ENCODE measurements at regions not wholly inside any gene's neighbourhood (a gene's known extent, or its start where the extent isn't known, plus 50 kb on each side); places are given as distances from the start of the nearest gene placed in this dataset.

GRCh38 chr4:187364851-187365250 is 630.7 kb upstream of the ZFP42 start:
- Histone ChIP-seq H3K36me3 (ENCODE audit: control insufficient read depth in 2 of 2, insufficient read depth in 2 of 2, low read length in 2 of 2) (no peaks in the 10 kb centered on the region), H3K27me3 (ENCODE audit: control insufficient read depth in 1 of 2, insufficient read depth in 2 of 2, low read length in 2 of 2) (no peaks in the 10 kb centered on the region), H3K9ac (ENCODE audit: low read length in 2 of 2) (no peak overlapping the region), H3K4me3 (ENCODE audit: low read length in 2 of 2) (no peak overlapping the region), H3K9me3 (ENCODE audit: control insufficient read depth in 2 of 2, low read length in 2 of 2) (no peaks in the 10 kb centered on the region), H3K4me1 (ENCODE audit: control insufficient read depth, insufficient read depth, low read length) (no peaks in the 10 kb centered on the region), H3K27ac (ENCODE audit: low read length) (no peak overlapping the region)

GRCh38 chr4:187366530-187366929 is 629.0 kb upstream of the ZFP42 start:
- no peaks in the 10 kb centered on the region for H3K27me3 ChIP-seq (ENCODE audit: control insufficient read depth in 1 of 2, insufficient read depth in 2 of 2, low read length in 2 of 2)
- H3K36me3 ChIP-seq (ENCODE audit: control insufficient read depth in 2 of 2, insufficient read depth in 2 of 2, low read length in 2 of 2): no peaks in the 10 kb centered on the region
- H3K9me3 ChIP-seq (ENCODE audit: control insufficient read depth in 2 of 2, low read length in 2 of 2): no peaks in the 10 kb centered on the region
- H3K27ac ChIP-seq (ENCODE audit: low read length): no peak overlapping the region
- no peak overlapping the region for H3K9ac ChIP-seq (ENCODE audit: low read length in 2 of 2)
- H3K4me3 ChIP-seq (ENCODE audit: low read length in 2 of 2): no peak overlapping the region
- no peaks in the 10 kb centered on the region for H3K4me1 ChIP-seq (ENCODE audit: control insufficient read depth, insufficient read depth, low read length)

GRCh38 chr4:187370918-187371317 is 624.7 kb upstream of the ZFP42 start:
- Histone ChIP-seq H3K27me3 (ENCODE audit: control insufficient read depth in 1 of 2, insufficient read depth in 2 of 2, low read length in 2 of 2) (no peaks in the 10 kb centered on the region), H3K9ac (ENCODE audit: low read length in 2 of 2) (no peak overlapping the region), H3K4me3 (ENCODE audit: low read length in 2 of 2) (no peak overlapping the region), H3K4me1 (ENCODE audit: control insufficient read depth, insufficient read depth, low read length) (no peaks in the 10 kb centered on the region), H3K36me3 (ENCODE audit: control insufficient read depth in 2 of 2, insufficient read depth in 2 of 2, low read length in 2 of 2) (no peaks in the 10 kb centered on the region), H3K27ac (ENCODE audit: low read length) (no peak overlapping the region), H3K9me3 (ENCODE audit: control insufficient read depth in 2 of 2, low read length in 2 of 2) (no peaks in the 10 kb centered on the region)

GRCh38 chr4:187378441-187378840 is 617.1 kb upstream of the ZFP42 start:
- no peaks in the 10 kb centered on the region for H3K4me1 ChIP-seq (ENCODE audit: control insufficient read depth, insufficient read depth, low read length)
- H3K4me3 ChIP-seq (ENCODE audit: low read length in 2 of 2): no peak overlapping the region
- no peak overlapping the region for H3K9ac ChIP-seq (ENCODE audit: low read length in 2 of 2)
- no peak overlapping the region for H3K27ac ChIP-seq (ENCODE audit: low read length)
- no peaks in the 10 kb centered on the region for H3K27me3 ChIP-seq (ENCODE audit: control insufficient read depth in 1 of 2, insufficient read depth in 2 of 2, low read length in 2 of 2)
- H3K9me3 ChIP-seq (ENCODE audit: control insufficient read depth in 2 of 2, low read length in 2 of 2): no peaks in the 10 kb centered on the region
- no peaks in the 10 kb centered on the region for H3K36me3 ChIP-seq (ENCODE audit: control insufficient read depth in 2 of 2, insufficient read depth in 2 of 2, low read length in 2 of 2)

GRCh38 chr4:187380181-187380581 is 615.4 kb upstream of the ZFP42 start:
- no peak overlapping the region for H3K4me3 ChIP-seq (ENCODE audit: low read length in 2 of 2)
- no peaks in the 10 kb centered on the region for H3K36me3 ChIP-seq (ENCODE audit: control insufficient read depth in 2 of 2, insufficient read depth in 2 of 2, low read length in 2 of 2)
- H3K9me3 ChIP-seq (ENCODE audit: control insufficient read depth in 2 of 2, low read length in 2 of 2): no peaks in the 10 kb centered on the region
- no peaks in the 10 kb centered on the region for H3K27me3 ChIP-seq (ENCODE audit: control insufficient read depth in 1 of 2, insufficient read depth in 2 of 2, low read length in 2 of 2)
- no peak overlapping the region for H3K9ac ChIP-seq (ENCODE audit: low read length in 2 of 2)
- H3K27ac ChIP-seq (ENCODE audit: low read length): no peak overlapping the region
- no peaks in the 10 kb centered on the region for H3K4me1 ChIP-seq (ENCODE audit: control insufficient read depth, insufficient read depth, low read length)

- Histone ChIP-seq H3K36me3 (ENCODE audit: control insufficient read depth in 2 of 2, insufficient read depth in 2 of 2, low read length in 2 of 2) (no peaks in the 10 kb centered on the region), H3K4me3 (ENCODE audit: low read length in 2 of 2) (no peak overlapping the region), H3K27ac (ENCODE audit: low read length) (no peak overlapping the region), H3K9me3 (ENCODE audit: control insufficient read depth in 2 of 2, low read length in 2 of 2) (no peaks in the 10 kb centered on the region), H3K27me3 (ENCODE audit: control insufficient read depth in 1 of 2, insufficient read depth in 2 of 2, low read length in 2 of 2) (no peaks in the 10 kb centered on the region), H3K9ac (ENCODE audit: low read length in 2 of 2) (no peak overlapping the region), H3K4me1 (ENCODE audit: control insufficient read depth, insufficient read depth, low read length) (no peaks in the 10 kb centered on the region)
Observed at GRCh38 chr4:187383181-187383580, 612.4 kb upstream of the ZFP42 start.

- H3K27me3 ChIP-seq (ENCODE audit: control insufficient read depth in 1 of 2, insufficient read depth in 2 of 2, low read length in 2 of 2): no peaks in the 10 kb centered on the region
- no peak overlapping the region for H3K27ac ChIP-seq (ENCODE audit: low read length)
- no peaks in the 10 kb centered on the region for H3K36me3 ChIP-seq (ENCODE audit: control insufficient read depth in 2 of 2, insufficient read depth in 2 of 2, low read length in 2 of 2)
- H3K9me3 ChIP-seq (ENCODE audit: control insufficient read depth in 2 of 2, low read length in 2 of 2): no peaks in the 10 kb centered on the region
- no peaks in the 10 kb centered on the region for H3K4me1 ChIP-seq (ENCODE audit: control insufficient read depth, insufficient read depth, low read length)
- no peak overlapping the region for H3K4me3 ChIP-seq (ENCODE audit: low read length in 2 of 2)
- no peak overlapping the region for H3K9ac ChIP-seq (ENCODE audit: low read length in 2 of 2)
Observed at GRCh38 chr4:187387739-187388138, 607.8 kb upstream of the ZFP42 start.

GRCh38 chr4:187389420-187389819 is 606.2 kb upstream of the ZFP42 start:
- Histone ChIP-seq H3K4me3 (ENCODE audit: low read length in 2 of 2) (no peak overlapping the region), H3K9ac (ENCODE audit: low read length in 2 of 2) (no peak overlapping the region), H3K27ac (ENCODE audit: low read length) (no peak overlapping the region), H3K4me1 (ENCODE audit: control insufficient read depth, insufficient read depth, low read length) (no peaks in the 10 kb centered on the region), H3K9me3 (ENCODE audit: control insufficient read depth in 2 of 2, low read length in 2 of 2) (no peaks in the 10 kb centered on the region), H3K36me3 (ENCODE audit: control insufficient read depth in 2 of 2, insufficient read depth in 2 of 2, low read length in 2 of 2) (no peaks in the 10 kb centered on the region), H3K27me3 (ENCODE audit: control insufficient read depth in 1 of 2, insufficient read depth in 2 of 2, low read length in 2 of 2) (no peaks in the 10 kb centered on the region)

- Histone ChIP-seq H3K9ac (ENCODE audit: low read length in 2 of 2) (no peak overlapping the region), H3K27ac (ENCODE audit: low read length) (no peak overlapping the region), H3K36me3 (ENCODE audit: control insufficient read depth in 2 of 2, insufficient read depth in 2 of 2, low read length in 2 of 2) (no peaks in the 10 kb centered on the region), H3K9me3 (ENCODE audit: control insufficient read depth in 2 of 2, low read length in 2 of 2) (no peaks in the 10 kb centered on the region), H3K27me3 (ENCODE audit: control insufficient read depth in 1 of 2, insufficient read depth in 2 of 2, low read length in 2 of 2) (no peaks in the 10 kb centered on the region), H3K4me3 (ENCODE audit: low read length in 2 of 2) (no peak overlapping the region), H3K4me1 (ENCODE audit: control insufficient read depth, insufficient read depth, low read length) (no peaks in the 10 kb centered on the region)
Observed at GRCh38 chr4:187390646-187391045, 604.9 kb upstream of the ZFP42 start.

GRCh38 chr4:187393531-187394344 is 601.8 kb upstream of the ZFP42 start:
- no peak overlapping the region for H3K9ac ChIP-seq (ENCODE audit: low read length in 2 of 2)
- H3K36me3 ChIP-seq (ENCODE audit: control insufficient read depth in 2 of 2, insufficient read depth in 2 of 2, low read length in 2 of 2): no peaks in the 10 kb centered on the region
- no peak overlapping the region for H3K27ac ChIP-seq (ENCODE audit: low read length)
- H3K27me3 ChIP-seq (ENCODE audit: control insufficient read depth in 1 of 2, insufficient read depth in 2 of 2, low read length in 2 of 2): no peaks in the 10 kb centered on the region
- H3K4me3 ChIP-seq (ENCODE audit: low read length in 2 of 2): no peak overlapping the region
- H3K9me3 ChIP-seq (ENCODE audit: control insufficient read depth in 2 of 2, low read length in 2 of 2): no peaks in the 10 kb centered on the region
- no peaks in the 10 kb centered on the region for H3K4me1 ChIP-seq (ENCODE audit: control insufficient read depth, insufficient read depth, low read length)

GRCh38 chr4:187396106-187396505 is 599.5 kb upstream of the ZFP42 start:
- Histone ChIP-seq H3K9ac (ENCODE audit: low read length in 2 of 2) (no peak overlapping the region), H3K27me3 (ENCODE audit: control insufficient read depth in 1 of 2, insufficient read depth in 2 of 2, low read length in 2 of 2) (no peaks in the 10 kb centered on the region), H3K9me3 (ENCODE audit: control insufficient read depth in 2 of 2, low read length in 2 of 2) (no peaks in the 10 kb centered on the region), H3K4me1 (ENCODE audit: control insufficient read depth, insufficient read depth, low read length) (no peaks in the 10 kb centered on the region), H3K36me3 (ENCODE audit: control insufficient read depth in 2 of 2, insufficient read depth in 2 of 2, low read length in 2 of 2) (no peaks in the 10 kb centered on the region), H3K27ac (ENCODE audit: low read length) (no peak overlapping the region), H3K4me3 (ENCODE audit: low read length in 2 of 2) (no peak overlapping the region)
